Endodermal cell (in vitro differentiated cells): ENCODE measurements at regions not wholly inside any gene's neighbourhood (a gene's known extent, or its start where the extent isn't known, plus 50 kb on each side); places are given as distances from the start of the nearest gene placed in this dataset.

Experiments
- DNase-seq: peaks from one replicate; pipeline ENCODE4 v3.0.0-alpha.2; 2017
- H3K27ac ChIP-seq: 2 replicates; pipeline ENCODE4 v1.5.1; 2013; ENCODE audit warnings: mild to moderate bottlenecking, low read depth, low read length, moderate library complexity
- H3K27me3 ChIP-seq: 2 replicates; pipeline ENCODE4 v1.6.1; 2013; ENCODE audit warnings: mild to moderate bottlenecking, low read length, moderate library complexity; ENCODE audit not compliant: insufficient read depth, control insufficient read depth, poor library complexity, severe bottlenecking
- H3K36me3 ChIP-seq: 2 replicates; pipeline ENCODE4 v1.7.0; 2013; ENCODE audit warnings: mild to moderate bottlenecking, low read length, moderate library complexity; ENCODE audit not compliant: control insufficient read depth, insufficient read depth
- H3K4me1 ChIP-seq: one replicate; pipeline ENCODE4 v1.7.0; 2013; ENCODE audit warnings: low read length; ENCODE audit not compliant: control insufficient read depth, insufficient read depth
- H3K4me3 ChIP-seq: 2 replicates; pipeline ENCODE4 v1.5.1; 2013; ENCODE audit warnings: mild to moderate bottlenecking, low read length, moderate library complexity
- H3K9ac ChIP-seq: 2 replicates; pipeline ENCODE4 v1.6.1; 2013; ENCODE audit warnings: mild to moderate bottlenecking, low read length, moderate library complexity; ENCODE audit not compliant: poor library complexity, severe bottlenecking; ENCODE audit errors: extremely low read depth
- H3K9me3 ChIP-seq: 2 replicates; pipeline ENCODE4 v1.6.1; 2013; ENCODE audit warnings: mild to moderate bottlenecking, low read length, moderate library complexity; ENCODE audit not compliant: control insufficient read depth
- H3K27ac Mint-ChIP-seq: 2 replicates; pipeline ENCODE4 v1.8.0; 2020; ENCODE audit warnings: mixed read lengths
- H3K27me3 Mint-ChIP-seq: 2 replicates; pipeline ENCODE4 v1.8.0; 2021; ENCODE audit warnings: mild to moderate bottlenecking, mixed read lengths; ENCODE audit not compliant: insufficient read depth
- H3K36me3 Mint-ChIP-seq: 2 replicates; pipeline ENCODE4 v1.8.0; 2020; ENCODE audit warnings: low read depth, mixed read lengths
- H3K4me1 Mint-ChIP-seq: 2 replicates; pipeline ENCODE4 v1.8.0; 2020; ENCODE audit warnings: mixed read lengths
- H3K4me3 Mint-ChIP-seq: 2 replicates; pipeline ENCODE4 v1.8.0; 2020; ENCODE audit warnings: mild to moderate bottlenecking, moderate library complexity, mixed read lengths
- H3K9me3 Mint-ChIP-seq: 2 replicates; pipeline ENCODE4 v1.8.0; 2020; ENCODE audit warnings: mild to moderate bottlenecking, mixed read lengths
- CTCF ChIP-seq: fragments of 200-600 bp; sonication (generic); conservative IDR thresholded peaks from 2 replicates; pipeline ENCODE4 v1.5.0; 2021; ENCODE audit warnings: antibody characterized with exemption, mild to moderate bottlenecking
- WGBS, 2 experiments: methylation state at CpG; one replicate each; pipeline versions ENCODE4 v1.1.5 to v1.1.7; 2013; ENCODE audit warnings: missing lambda C conversion rate in 2 of 2, mixed read lengths in 1 of 2; ENCODE audit not compliant: insufficient coverage in 1 of 2, insufficient read length in 1 of 2; 5-methylcytosine and 5-hydroxymethylcytosine counted together

DNA sequence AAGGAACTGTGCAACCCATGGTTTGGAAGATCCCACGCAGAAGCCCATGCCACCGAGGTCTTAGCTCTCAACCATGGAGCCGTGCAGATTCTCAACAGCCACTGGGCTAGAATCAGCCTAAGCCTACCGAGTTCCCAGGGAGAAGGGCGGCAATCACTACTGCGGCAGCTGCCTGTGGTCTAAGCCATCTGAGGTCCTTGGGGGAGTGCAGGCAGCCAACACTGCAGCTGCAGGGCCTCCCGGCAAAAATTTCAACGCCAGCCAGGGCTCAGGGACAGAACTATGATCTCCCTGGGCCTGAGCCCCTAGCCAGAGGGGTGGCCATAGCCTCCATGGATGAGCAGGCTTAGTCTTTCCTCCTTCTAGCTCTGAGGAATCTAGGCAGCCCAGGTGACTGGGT, 156.8 kb upstream of the CLEC14A start:
- Mint-ChIP-seq H3K36me3 (no peaks in the 10 kb centered on the region), H3K27me3 (peaks cover 2% of the 10 kb centered on the region), H3K9me3 (peaks cover 2% of the 10 kb centered on the region), H3K4me1 (no peaks in the 10 kb centered on the region), H3K27ac (no peak overlapping the region), H3K4me3 (no peak overlapping the region)
- no peaks in the 10 kb centered on the region for H3K36me3 ChIP-seq
- no peak overlapping the region for H3K4me3 ChIP-seq
- DNase-seq = no peak
- no peak overlapping the region for H3K27ac ChIP-seq
- 93 to 97% methylated on average over 4 to 8 of the region's 8 CpGs for whole genome bisulfite sequencing, 2 experiments
- no peaks in the 10 kb centered on the region for H3K27me3 ChIP-seq
- no peaks in the 10 kb centered on the region for H3K9me3 ChIP-seq
- TF ChIP-seq CTCF = no peak
- no peaks in the 10 kb centered on the region for H3K4me1 ChIP-seq
- H3K9ac ChIP-seq = no peak overlapping the region

- no peak overlapping the region for H3K4me3 ChIP-seq
- WGBS, 2 experiments = 85 to 100% methylated on average over 1 of the region's 1 CpG
- H3K36me3 ChIP-seq = no peaks in the 10 kb centered on the region
- H3K9me3 ChIP-seq = no peaks in the 10 kb centered on the region
- Mint-ChIP-seq H3K4me1 (no peaks in the 10 kb centered on the region), H3K4me3 (no peak overlapping the region), H3K27ac (no peak overlapping the region), H3K36me3 (no peaks in the 10 kb centered on the region), H3K27me3 (peaks cover 2% of the 10 kb centered on the region), H3K9me3 (no peaks in the 10 kb centered on the region)
- no peak overlapping the region for H3K27ac ChIP-seq
- no peaks in the 10 kb centered on the region for H3K27me3 ChIP-seq
- TF ChIP-seq CTCF = no peak
- no peak overlapping the region for H3K9ac ChIP-seq
- H3K4me1 ChIP-seq = no peaks in the 10 kb centered on the region
- DNase-seq = no peak
These were observed 154.5 kb upstream of the CLEC14A start for GRCh38 chr14:38410442-38410841.

GRCh38 chr14:38409071-38409705, 153.3 kb upstream of the CLEC14A start:
- no peaks in the 10 kb centered on the region for H3K36me3 ChIP-seq
- no peaks in the 10 kb centered on the region for H3K36me3 Mint-ChIP-seq
- no peak for DNase-seq
- H3K27ac ChIP-seq = no peak overlapping the region
- no peak overlapping the region for H3K9ac ChIP-seq
- H3K27ac Mint-ChIP-seq = no peak overlapping the region
- H3K27me3 ChIP-seq = no peaks in the 10 kb centered on the region
- no peaks in the 10 kb centered on the region for H3K4me1 ChIP-seq
- 94% methylated on average over 1 of the region's 2 CpGs; no CpG with 5 or more reads in 1 of the 2 experiments for WGBS, 2 experiments
- H3K4me1 Mint-ChIP-seq = no peaks in the 10 kb centered on the region
- no peak for TF ChIP-seq CTCF
- H3K4me3 ChIP-seq = no peak overlapping the region
- H3K27me3 Mint-ChIP-seq = no peaks in the 10 kb centered on the region
- no peaks in the 10 kb centered on the region for H3K9me3 ChIP-seq
- H3K9me3 Mint-ChIP-seq = no peaks in the 10 kb centered on the region
- H3K4me3 Mint-ChIP-seq = no peak overlapping the region
